HCT116 (cell line): ENCODE measurements at regions not wholly inside any gene's neighbourhood (a gene's known extent, or its start where the extent isn't known, plus 50 kb on each side); places are given as distances from the start of the nearest gene placed in this dataset.

Experiments
- ATAC-seq: fragments of 200-7000 bp; cut with Tn5 transposase; 2 replicates; pipeline ENCODE4 v1.9.1; 2020; ENCODE audit warnings: mild to moderate bottlenecking, moderate library complexity
- BruUV-seq: library from RNA; stranded (reverse); fragments of 400-500 nt; replicated peaks from 2 replicates; lab custom pipeline; 2021; lab: Mats Ljungman, UMichigan
- CTCF ChIA-PET: fragments of 300-600 bp; sonication (Branson Sonifier 250); formaldehyde crosslinking; loops from one replicate; lab custom pipeline; 2021; ENCODE audit warnings: antibody characterized with exemption; lab: Charles Lee
- POLR2A ChIA-PET: fragments of 300-600, 350-600 bp; sonication (Branson Sonifier 250); formaldehyde crosslinking; loops from one replicate; lab custom pipeline; 2021; ENCODE audit warnings: antibody characterized with exemption; lab: Charles Lee
- RAD21 ChIA-PET, 2 experiments: fragments of 300-600 bp; sonication (Branson Sonifier 250); formaldehyde crosslinking; loops; one replicate each; lab custom pipeline; 2023; ENCODE audit warnings: low total read pairs in 2 of 2; ENCODE audit not compliant: uncharacterized antibody in 2 of 2, unreplicated experiment in 2 of 2, low non-redundant PET in 1 of 2; lab: Charles Lee
- DNase-seq: peaks from one replicate; pipeline ENCODE4 v3.0.0-alpha.2; 2010; ENCODE audit warnings: low read depth, low spot score
- H2AFZ ChIP-seq: fragments of 200-600 bp; shearing (Covaris generic), sonication (generic); 2 replicates; pipeline ENCODE4 v1.6.1; 2017; ENCODE audit warnings: low read depth, mixed run types, mixed read lengths, antibody characterized with exemption, low read length; ENCODE audit not compliant: poor library complexity, severe bottlenecking
- H3K27ac ChIP-seq: 2 replicates; pipeline ENCODE4 v1.5.1; 2012; ENCODE audit warnings: low read depth, low read length
- H3K27me3 ChIP-seq: fragments of 200-600 bp; sonication (generic); 2 replicates; pipeline ENCODE4 v1.6.1; 2016; ENCODE audit warnings: mixed run types, low read length, mixed read lengths; ENCODE audit not compliant: insufficient read depth
- H3K36me3 ChIP-seq, 2 experiments: fragments of 200-500 bp in 1 of 2; fragments of 200-600 bp in 1 of 2; sonication (Bioruptor generic) in 1 of 2; sonication (generic) in 1 of 2; 2 replicates each; pipeline versions ENCODE4 v1.5.1 to v1.6.1; 2014 to 2016; ENCODE audit warnings: low read length in 2 of 2, inconsistent platforms in 1 of 2, mixed read lengths in 1 of 2, mixed run types in 1 of 2; ENCODE audit not compliant: insufficient read depth in 2 of 2, control insufficient read depth in 1 of 2
- H3K4me1 ChIP-seq, 2 experiments: fragments of 200-600 bp in 1 of 2; sonication (generic) in 1 of 2; 2 replicates each; pipeline versions ENCODE4 v1.5.1 to v1.6.1; 2012 to 2017; ENCODE audit warnings: low read length in 2 of 2, inconsistent platforms in 1 of 2, mild to moderate bottlenecking in 1 of 2, mixed read lengths in 1 of 2, mixed run types in 1 of 2, moderate library complexity in 1 of 2; ENCODE audit not compliant: insufficient read depth in 2 of 2, control insufficient read depth in 1 of 2
- H3K4me2 ChIP-seq: fragments of 200-600 bp; sonication (generic); 2 replicates; pipeline ENCODE4 v1.6.1; 2017; ENCODE audit warnings: mixed run types, low read length, mixed read lengths
- H3K4me3 ChIP-seq, 2 experiments: fragments of 200-600 bp in 1 of 2; sonication (generic) in 1 of 2; replicated peaks in 1 of 2; 2 replicates each; pipeline ENCODE4 v1.5.1; 2011 to 2016; ENCODE audit warnings: low read length in 2 of 2, control low read depth in 1 of 2, low read depth in 1 of 2, mild to moderate bottlenecking in 1 of 2, mixed read lengths in 1 of 2, mixed run types in 1 of 2
- H3K79me2 ChIP-seq: fragments of 200-600 bp; sonication (generic); 2 replicates; pipeline ENCODE4 v1.6.1; 2017; ENCODE audit warnings: mild to moderate bottlenecking, mixed run types, low read length, moderate library complexity, mixed read lengths; ENCODE audit not compliant: insufficient read depth
- H3K9ac ChIP-seq: fragments of 200-600 bp; sonication (generic); 2 replicates; pipeline ENCODE4 v1.6.1; 2016; ENCODE audit warnings: low read length, mixed read lengths
- H3K9me2 ChIP-seq: fragments of 200-600 bp; sonication (generic), shearing (Covaris generic); 2 replicates; pipeline ENCODE4 v1.6.1; 2017; ENCODE audit warnings: mixed run types, mild to moderate bottlenecking, moderate library complexity; ENCODE audit not compliant: insufficient read depth
- H3K9me3 ChIP-seq, 2 experiments: fragments of 200-500 bp in 1 of 2; fragments of 200-600 bp in 1 of 2; sonication (Bioruptor generic) in 1 of 2; sonication (generic) in 1 of 2; 2 replicates each; pipeline ENCODE4 v1.6.1; 2014 to 2017; ENCODE audit warnings: low read length in 2 of 2, mixed read lengths in 2 of 2, inconsistent platforms in 1 of 2, low read depth in 1 of 2, mild to moderate bottlenecking in 1 of 2, mixed run types in 1 of 2, moderate library complexity in 1 of 2; ENCODE audit not compliant: control insufficient read depth in 1 of 2, insufficient read depth in 1 of 2
- H4K20me1 ChIP-seq: fragments of 200-600 bp; sonication (generic), shearing (Covaris generic); 2 replicates; pipeline ENCODE4 v1.6.1; 2017; ENCODE audit warnings: mixed run types, mild to moderate bottlenecking, moderate library complexity; ENCODE audit not compliant: insufficient read depth
- CBX3 ChIP-seq: IDR thresholded peaks from 2 replicates; pipeline ENCODE4 v1.6.1; 2012; ENCODE audit warnings: low read depth
- CTCF ChIP-seq, 3 experiments: fragments of 200-600 bp in 1 of 3; sonication (generic) in 1 of 3; IDR thresholded peaks in 2 of 3; conservative IDR thresholded peaks in 1 of 3; 2 replicates each; pipeline ENCODE4 v1.5.1; 2012 to 2017; ENCODE audit warnings: low read depth in 2 of 3, low read length in 2 of 3, antibody characterized with exemption in 1 of 3, borderline replicate concordance in 1 of 3, control low read depth in 1 of 3, mild to moderate bottlenecking in 1 of 3, mixed read lengths in 1 of 3, mixed run types in 1 of 3, moderate library complexity in 1 of 3; ENCODE audit not compliant: insufficient read depth in 1 of 3
- EGR1 ChIP-seq: IDR thresholded peaks from 2 replicates; pipeline ENCODE4 v1.6.1; 2012; ENCODE audit warnings: low read depth
- EZH2phosphoT487 ChIP-seq: fragments of 200-600 bp; IDR thresholded peaks from 2 replicates; pipeline ENCODE4 v1.6.1; 2018; ENCODE audit warnings: antibody characterized with exemption, borderline replicate concordance
- FOSL1 ChIP-seq: IDR thresholded peaks from 2 replicates; pipeline ENCODE4 v1.6.1; 2012; ENCODE audit warnings: low read depth
- JUND ChIP-seq: IDR thresholded peaks from 2 replicates; pipeline ENCODE4 v1.6.1; 2012
- MAX ChIP-seq: IDR thresholded peaks from 2 replicates; pipeline ENCODE4 v1.6.1; 2012
- POLR2A ChIP-seq: IDR thresholded peaks from 2 replicates; pipeline ENCODE4 v1.7.0; 2011; ENCODE audit warnings: borderline replicate concordance; ENCODE audit not compliant: insufficient read depth, insufficient read length; ENCODE audit errors: extremely low read depth
- POLR2AphosphoS5 ChIP-seq: IDR thresholded peaks from 2 replicates; pipeline ENCODE4 v1.6.1; 2011; ENCODE audit warnings: mild to moderate bottlenecking, low read depth, low read length, moderate library complexity
- RAD21 ChIP-seq: IDR thresholded peaks from 2 replicates; pipeline ENCODE4 v1.6.1; 2012; ENCODE audit warnings: low read depth, mild to moderate bottlenecking
- REST ChIP-seq: IDR thresholded peaks from 2 replicates; pipeline ENCODE4 v1.6.1; 2012; ENCODE audit warnings: low read depth
- SIN3A ChIP-seq: IDR thresholded peaks from 2 replicates; pipeline ENCODE4 v1.6.1; 2012; ENCODE audit warnings: low read depth
- SP1 ChIP-seq: IDR thresholded peaks from 2 replicates; pipeline ENCODE4 v1.6.1; 2012; ENCODE audit warnings: low read depth
- SRF ChIP-seq: IDR thresholded peaks from 2 replicates; pipeline ENCODE4 v1.6.1; 2012; ENCODE audit warnings: low read depth
- TCF7L2 ChIP-seq: IDR thresholded peaks from 2 replicates; pipeline ENCODE4 v1.7.0; 2011; ENCODE audit warnings: borderline replicate concordance, inconsistent platforms; ENCODE audit not compliant: insufficient read depth, insufficient read length; ENCODE audit errors: extremely low read depth
- YY1 ChIP-seq: IDR thresholded peaks from 2 replicates; pipeline ENCODE4 v1.6.1; 2011; ENCODE audit warnings: low read length, low read depth, moderate library complexity, mild to moderate bottlenecking; ENCODE audit not compliant: insufficient replicate concordance; ENCODE audit errors: extremely low read depth
- ZBTB33 ChIP-seq: IDR thresholded peaks from 2 replicates; pipeline ENCODE4 v1.6.1; 2011; ENCODE audit warnings: mild to moderate bottlenecking, low read length, moderate library complexity; ENCODE audit not compliant: insufficient replicate concordance; ENCODE audit errors: extremely low read depth
- ZNF274 ChIP-seq: fragments of 200-500 bp; sonication (Bioruptor generic); IDR thresholded peaks from 2 replicates; pipeline ENCODE4 v1.6.1; 2014; ENCODE audit warnings: mild to moderate bottlenecking, low read depth, low read length, inconsistent platforms
- intact Hi-C: fragments of 100-400 bp; cut with micrococcal nuclease; formaldehyde crosslinking; loops from 2 replicates; pipeline ENCODE4 v1.10.0; 2022

GRCh38 chr13:75913925-75914324 lies 277.8 kb downstream of the LMO7 start:
- H3K27ac ChIP-seq, result no peak overlapping the region
- POLR2A ChIA-PET, result no interaction called here
- H4K20me1 ChIP-seq, result no peaks in the 10 kb centered on the region
- H3K4me3 ChIP-seq, result no peak overlapping the region
- H3K9me3 ChIP-seq, result no peaks in the 10 kb centered on the region
- TF ChIP-seq SIN3A (no peak), CBX3 (no peak), CTCF (IDR thresholded peaks at IDR 0.05 in 2 of 3, conservative IDR thresholded peaks at IDR 0.05 in 1 of 3; ENCODE audit: borderline replicate concordance in 1 of 3, insufficient read depth in 1 of 3, low read depth in 2 of 3, low read length in 2 of 3) (no peak), RAD21 (no peak), MAX (no peak), JUND (no peak), EGR1 (no peak), ZBTB33 (no peak), YY1 (no peak), SP1 (no peak), EZH2phosphoT487 (no peak), ZNF274 (no peak), REST (no peak), TCF7L2 (no peak), POLR2AphosphoS5 (no peak), POLR2A (no peak), FOSL1 (no peak), SRF (no peak)
- TF ChIP-seq, all 23 proteins: peak for 0
- BruUV-seq, result no TSS peak
- H3K36me3 ChIP-seq, result no peaks in the 10 kb centered on the region
- ATAC-seq, result no peak
- intact Hi-C loops, result no loop called here
- no peaks in the 10 kb centered on the region for H3K9me2 ChIP-seq
- ChIA-PET RAD21 (no interaction called here), CTCF (no interaction called here)
- no peaks in the 10 kb centered on the region for H3K4me1 ChIP-seq
- H3K4me2 ChIP-seq, result no peak overlapping the region
- DNase-seq, result no peak
- H2AFZ ChIP-seq, result no peak overlapping the region
- H3K79me2 ChIP-seq, result no peaks in the 10 kb centered on the region
- no peaks in the 10 kb centered on the region for H3K27me3 ChIP-seq
- no peak overlapping the region for H3K9ac ChIP-seq
